Skeletal muscle cell (primary cell): ENCODE measurements at regions not wholly inside any gene's neighbourhood (a gene's known extent, or its start where the extent isn't known, plus 50 kb on each side); places are given as distances from the start of the nearest gene placed in this dataset.
"Not testable (repeated sequence)": the region's sequence is repeated elsewhere in the genome, so short reads cannot be mapped to it uniquely, and the experiment has no call there.

ENCODE experiments used
- DNase-seq: peaks from one replicate; pipeline ENCODE4 v3.0.0-alpha.2; 2010; ENCODE audit warnings: low read depth
- H3K4me3 ChIP-seq: 2 replicates; pipeline ENCODE4 v1.5.1; 2011; ENCODE audit warnings: low read depth, mild to moderate bottlenecking, control low read depth, low read length, moderate library complexity

- DNase-seq, result no peak
- no peak overlapping the region for H3K4me3 ChIP-seq
These were observed 58.3 kb upstream of the FRMD6 start for GRCh38 chr14:51593397-51593796.

DNA sequence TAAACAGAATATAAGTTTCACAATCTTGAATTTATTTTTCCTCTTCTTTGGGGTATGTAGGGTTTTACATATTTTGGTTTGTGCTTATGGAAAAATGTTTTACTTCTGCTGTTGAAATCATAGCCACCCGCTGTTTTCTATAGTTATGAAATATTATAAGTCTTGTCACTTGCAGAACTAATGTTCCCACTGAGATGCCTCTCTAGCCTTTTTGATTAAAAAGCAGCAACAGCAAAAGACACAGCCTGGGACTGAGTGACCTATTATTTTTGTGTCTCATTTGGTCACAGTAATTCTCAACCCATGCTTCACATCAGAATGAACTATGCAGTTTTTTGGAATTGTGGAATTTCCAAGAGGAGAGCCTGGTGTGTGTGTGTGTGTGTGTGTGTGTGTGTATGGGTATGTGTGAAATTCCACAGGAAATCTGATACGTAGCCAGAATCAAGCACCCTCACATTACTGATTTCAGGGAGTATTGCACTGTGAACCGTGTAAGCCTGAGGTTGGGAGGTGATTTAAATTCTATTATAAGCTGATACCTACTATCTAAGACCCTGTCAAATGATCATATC is 55.7 kb upstream of the FRMD6 start:
- no peak for DNase-seq
- H3K4me3 ChIP-seq, result no peak overlapping the region

DNA sequence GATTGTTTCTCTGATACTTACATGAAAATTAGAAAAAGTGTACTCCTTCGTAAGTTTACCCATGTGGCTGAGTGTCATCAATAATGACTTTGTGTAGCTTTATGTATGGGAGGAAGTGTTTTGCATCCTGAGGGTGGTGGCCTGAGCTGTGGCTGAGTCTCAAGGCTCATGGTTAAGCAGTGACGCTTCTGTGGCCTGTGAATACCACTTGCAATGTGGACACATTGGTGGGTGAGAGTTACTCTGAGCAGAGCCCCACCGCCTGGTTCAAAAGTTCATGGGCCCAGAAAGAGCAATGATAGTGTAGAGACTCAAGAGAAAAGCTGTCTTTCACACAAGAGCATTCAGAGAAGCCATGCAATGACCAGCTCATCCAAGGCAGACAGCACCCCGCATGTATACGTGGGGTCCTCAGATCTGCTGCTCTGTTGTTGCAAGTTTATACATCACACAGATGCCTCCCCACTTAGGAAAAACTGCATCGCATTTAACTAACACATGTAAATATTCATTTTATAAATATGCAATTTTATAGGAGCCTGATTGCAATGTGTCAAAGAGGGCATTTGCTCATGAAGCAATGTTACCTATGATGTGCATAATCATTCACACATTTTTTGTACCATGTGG is 55.1 kb upstream of the FRMD6 start:
- DNase-seq, result no peak
- no peak overlapping the region for H3K4me3 ChIP-seq

DNA sequence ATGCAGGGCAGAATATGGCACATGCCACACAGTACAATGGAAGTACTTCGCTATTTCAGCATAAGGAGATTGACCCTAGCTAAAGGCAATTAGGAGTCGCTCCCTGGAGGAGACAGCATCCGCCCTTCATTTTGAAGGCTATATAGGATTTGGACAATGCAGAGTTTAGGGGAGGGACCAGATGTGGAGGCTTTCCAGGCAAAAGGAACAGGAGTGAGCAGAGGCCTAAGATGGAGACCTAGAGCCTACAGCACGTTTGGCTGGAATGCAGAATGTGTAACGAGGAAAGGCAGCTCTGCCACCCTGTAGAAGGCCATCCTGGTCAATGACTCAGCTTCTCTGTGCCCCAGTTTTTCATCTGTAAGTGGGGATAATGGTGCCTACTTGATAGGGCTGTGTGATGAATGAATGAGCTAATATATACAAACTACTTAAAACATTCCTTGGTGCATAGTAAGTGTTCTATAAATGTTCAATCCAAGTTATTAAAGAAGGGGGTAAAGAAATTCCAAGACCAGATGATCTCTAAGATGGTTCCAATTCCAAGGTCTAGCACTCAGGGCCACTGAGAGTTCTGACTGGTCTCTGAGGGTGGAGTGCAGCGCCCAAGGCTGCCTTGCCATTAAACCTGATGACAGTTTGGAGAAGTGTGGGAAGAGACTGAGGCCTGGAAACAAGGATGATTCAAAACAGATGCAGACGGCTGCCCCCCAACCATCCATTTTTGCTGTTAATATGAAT is 54.3 kb upstream of the FRMD6 start:
- H3K4me3 ChIP-seq, result no peak overlapping the region
- no peak for DNase-seq

GRCh38 chr14:51598924-51599600 is 52.6 kb upstream of the FRMD6 start:
- not testable (repeated sequence) for DNase-seq, H3K4me3 ChIP-seq

GRCh38 chr14:51600658-51601057 is 51.1 kb upstream of the FRMD6 start:
- DNase-seq, result no peak
- H3K4me3 ChIP-seq, result no peak overlapping the region
